Stimulated activated effector memory CD8-positive, alpha-beta T cell treated with anti-CD3 and anti-CD28 coated beads, Interleukin-12 subunit alpha, Interleukin-12 subunit beta, amount 100 ng/mL, for 72 hours (primary cell): ENCODE measurements at regions not wholly inside any gene's neighbourhood (a gene's known extent, or its start where the extent isn't known, plus 50 kb on each side); places are given as distances from the start of the nearest gene placed in this dataset.

ENCODE experiments used
- ATAC-seq: fragments of 150-1000 bp; cut with Tn5 transposase; 2 replicates; pipeline ENCODE4 v1.10.0; 2021
- DNase-seq, 2 donors: peaks; one replicate each; pipeline ENCODE4 v3.0.0; 2021 to 2022; ENCODE audit warnings: low spot score in 2 of 2
- H3K27ac Mint-ChIP-seq: one replicate; pipeline ENCODE4 v1.8.0; 2022; ENCODE audit warnings: mild to moderate bottlenecking, mixed read lengths
- H3K36me3 Mint-ChIP-seq: one replicate; pipeline ENCODE4 v1.8.0; 2022; ENCODE audit warnings: mild to moderate bottlenecking, mixed read lengths
- H3K4me1 Mint-ChIP-seq: one replicate; pipeline ENCODE4 v1.8.0; 2022; ENCODE audit warnings: mixed read lengths
- H3K4me3 Mint-ChIP-seq: one replicate; pipeline ENCODE4 v1.8.0; 2022; ENCODE audit warnings: mild to moderate bottlenecking, mixed read lengths
- H3K9me3 Mint-ChIP-seq: one replicate; pipeline ENCODE4 v1.8.0; 2022; ENCODE audit warnings: mixed read lengths

DNA sequence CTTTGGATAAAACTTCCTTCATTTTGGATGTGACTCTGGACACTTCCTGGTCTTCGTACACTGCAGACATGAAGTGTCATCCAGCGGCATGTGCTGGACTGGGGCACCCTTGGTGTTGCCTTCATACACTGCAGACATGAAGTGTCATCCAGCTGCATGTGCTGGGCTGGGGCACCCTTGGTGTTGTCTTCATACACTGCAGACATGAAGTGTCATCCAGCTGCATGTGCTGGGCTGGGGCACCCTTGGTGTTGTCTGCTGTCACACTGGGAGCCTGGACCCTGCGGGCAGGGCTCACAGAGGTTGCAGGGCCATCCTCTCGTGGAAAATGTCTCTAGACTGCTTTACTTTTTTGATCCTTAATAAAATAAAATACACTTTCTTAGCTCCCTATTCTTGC, 771.4 kb downstream of the BRD1 start:
- ATAC-seq (no peak), DNase-seq (no peak)
- H3K4me1 Mint-ChIP-seq, result peaks cover 8% of the 10 kb centered on the region
- H3K27ac Mint-ChIP-seq, result no peak overlapping the region
- H3K36me3 Mint-ChIP-seq, result no peaks in the 10 kb centered on the region
- no peak overlapping the region for H3K4me3 Mint-ChIP-seq
- no peaks in the 10 kb centered on the region for H3K9me3 Mint-ChIP-seq

DNA sequence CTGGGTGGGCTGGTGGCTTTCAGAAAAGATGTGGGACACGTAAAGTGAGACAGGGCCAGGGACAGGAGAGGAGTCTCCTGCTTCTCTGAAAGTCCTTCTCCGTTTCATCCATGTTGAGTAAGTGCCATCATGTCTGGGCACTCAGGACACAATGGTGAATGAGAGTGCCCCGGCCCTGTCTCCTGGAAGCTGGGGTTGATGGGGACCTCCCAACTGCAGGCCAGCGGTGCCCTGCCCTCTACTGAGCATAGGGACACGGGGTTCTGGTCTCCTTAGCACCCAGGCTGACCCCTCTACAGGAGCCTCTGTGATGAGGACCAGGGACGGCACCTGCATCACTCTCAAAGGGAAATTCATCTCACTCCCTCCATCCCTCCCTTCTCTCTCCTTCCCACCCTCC, 772.3 kb downstream of the BRD1 start:
- H3K4me1 Mint-ChIP-seq, result peaks cover 8% of the 10 kb centered on the region
- H3K27ac Mint-ChIP-seq, result no peak overlapping the region
- DNase-seq (no peak), ATAC-seq (no peak)
- H3K36me3 Mint-ChIP-seq, result no peaks in the 10 kb centered on the region
- no peak overlapping the region for H3K4me3 Mint-ChIP-seq
- no peaks in the 10 kb centered on the region for H3K9me3 Mint-ChIP-seq

DNA sequence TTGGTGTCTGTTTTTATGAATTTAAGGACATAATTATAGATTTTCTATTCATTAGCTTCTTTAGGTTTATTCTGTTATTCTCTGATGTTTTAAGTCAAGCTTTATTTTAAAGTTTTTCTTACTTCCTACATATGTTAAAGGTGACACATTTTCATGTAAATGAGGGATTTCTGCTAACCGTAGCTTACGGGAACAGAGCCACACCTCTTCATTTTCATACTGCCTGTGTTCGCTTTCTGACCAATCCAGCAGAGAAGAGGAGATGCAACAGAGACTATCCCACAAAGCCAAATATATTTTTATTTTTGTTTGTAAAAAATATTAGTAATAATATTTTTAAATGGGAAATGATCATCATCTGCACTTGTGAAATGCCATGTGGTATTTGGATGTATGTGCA, 774.1 kb downstream of the BRD1 start:
- ATAC-seq (no peak), DNase-seq (no peak)
- Mint-ChIP-seq H3K9me3 (no peaks in the 10 kb centered on the region), H3K36me3 (no peaks in the 10 kb centered on the region), H3K27ac (no peak overlapping the region), H3K4me1 (peaks cover 8% of the 10 kb centered on the region), H3K4me3 (no peak overlapping the region)

DNA sequence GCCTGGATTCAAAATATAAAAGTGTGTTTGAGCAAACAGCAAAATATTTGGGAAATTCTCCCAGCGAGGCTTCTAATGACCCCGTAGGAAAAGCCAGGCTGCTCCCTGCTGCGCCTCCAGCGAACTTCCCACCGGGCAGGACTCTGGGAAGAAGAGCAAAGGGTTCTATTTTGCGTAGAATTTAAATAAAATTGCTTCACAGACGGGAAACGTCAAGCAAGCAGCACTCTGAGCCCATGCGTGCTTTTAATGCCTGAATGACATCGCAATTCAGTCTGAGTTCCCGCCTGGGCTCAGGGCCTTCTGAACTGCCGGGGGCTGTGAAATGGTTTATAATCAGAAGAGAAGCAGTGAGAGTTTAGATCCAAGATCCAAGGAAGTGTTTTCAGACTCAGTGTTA, 775.1 kb downstream of the BRD1 start:
- H3K4me3 Mint-ChIP-seq, result peak overlapping the region; percentile 82
- ATAC-seq (no peak), DNase-seq (no peak)
- no peaks in the 10 kb centered on the region for H3K9me3 Mint-ChIP-seq
- H3K27ac Mint-ChIP-seq, result peak overlapping the region; percentile 90
- no peaks in the 10 kb centered on the region for H3K36me3 Mint-ChIP-seq
- H3K4me1 Mint-ChIP-seq, result peaks cover 8% of the 10 kb centered on the region

DNA sequence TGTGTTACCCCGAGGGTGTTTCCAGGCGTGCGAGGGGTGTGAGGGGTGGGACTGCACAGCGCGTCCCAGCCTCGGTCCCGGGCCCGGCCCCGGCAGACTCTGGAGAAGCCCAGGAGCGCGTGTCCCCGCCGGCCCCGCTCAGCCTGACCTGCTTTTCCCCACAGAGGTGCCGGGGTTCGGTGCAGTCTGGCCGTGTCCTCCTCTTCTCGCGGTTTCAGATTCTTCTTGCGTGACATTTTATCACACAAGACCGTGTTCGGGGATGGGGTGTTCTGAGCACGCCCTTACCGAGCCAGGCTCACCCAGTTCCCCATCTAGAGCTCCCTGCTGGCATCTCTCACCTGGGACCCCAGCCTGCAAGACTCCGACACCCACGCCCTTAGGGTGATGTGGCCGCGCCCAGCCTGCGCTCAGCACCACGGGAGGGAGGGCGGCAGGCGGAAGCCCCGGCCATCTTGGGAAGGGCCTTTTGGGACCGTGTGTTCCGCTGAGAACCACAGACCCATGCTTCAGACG, 775.6 kb downstream of the BRD1 start:
- peak overlapping the region; percentile 82 for H3K4me3 Mint-ChIP-seq
- no peaks in the 10 kb centered on the region for H3K36me3 Mint-ChIP-seq
- DNase-seq, result peak; percentile 36 to 55
- peak; percentile 88 for ATAC-seq
- H3K27ac Mint-ChIP-seq, result peak overlapping the region; percentile 90
- H3K9me3 Mint-ChIP-seq, result no peaks in the 10 kb centered on the region
- H3K4me1 Mint-ChIP-seq, result peaks cover 8% of the 10 kb centered on the region

DNA sequence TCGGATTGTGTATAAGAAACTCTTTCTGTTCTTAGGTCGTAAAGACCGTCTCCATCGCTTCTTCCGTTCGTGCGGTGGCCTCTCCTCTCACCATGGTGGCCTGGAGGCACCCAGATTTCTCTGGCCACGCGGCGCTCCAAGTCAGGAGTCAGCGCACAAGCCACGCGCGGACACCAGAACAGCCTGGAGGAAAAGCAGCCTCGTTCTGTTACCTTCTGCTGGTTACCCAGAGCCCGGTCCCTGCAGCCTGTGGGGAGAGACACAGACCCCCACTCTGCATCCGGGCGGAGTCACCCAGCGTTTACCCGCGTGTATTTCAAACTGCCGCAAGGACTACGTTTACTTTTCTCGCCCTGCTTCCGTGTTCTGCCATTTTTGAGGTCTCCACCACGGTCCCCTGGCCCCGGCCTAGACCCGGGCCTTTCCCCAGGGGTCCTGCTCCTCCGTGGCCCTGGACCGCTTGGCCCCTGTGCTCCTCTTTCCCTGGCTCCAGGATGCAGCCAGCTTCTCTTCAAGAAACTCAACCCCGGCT, 776.1 kb downstream of the BRD1 start:
- Mint-ChIP-seq H3K4me1 (peaks cover 8% of the 10 kb centered on the region), H3K4me3 (peak overlapping the region; percentile 82), H3K9me3 (no peaks in the 10 kb centered on the region), H3K27ac (peak overlapping the region; percentile 90), H3K36me3 (no peaks in the 10 kb centered on the region)
- DNase-seq (no peak), ATAC-seq (no peak)

DNA sequence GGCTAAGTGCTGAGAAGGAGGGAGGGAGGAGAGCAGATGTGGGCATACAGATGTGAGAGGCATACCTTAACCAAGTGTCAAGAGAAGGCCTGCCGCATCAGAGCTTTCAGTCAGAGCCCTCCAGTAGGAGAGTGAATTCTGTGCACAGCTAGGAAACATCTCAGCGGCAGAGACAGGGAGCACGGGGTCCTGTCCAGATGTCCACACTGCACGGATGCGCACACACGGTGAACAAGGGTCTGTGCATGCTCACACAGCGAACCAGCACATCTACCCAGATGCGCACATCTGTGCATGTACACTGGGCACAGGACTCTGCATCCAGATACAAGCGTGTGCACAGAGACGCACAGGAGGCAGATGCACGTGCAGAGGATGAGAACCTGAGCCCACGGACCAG, 778.0 kb downstream of the BRD1 start:
- no peak for ATAC-seq
- Mint-ChIP-seq H3K27ac (no peak overlapping the region), H3K4me3 (no peak overlapping the region), H3K4me1 (peaks cover 8% of the 10 kb centered on the region), H3K9me3 (no peaks in the 10 kb centered on the region), H3K36me3 (no peaks in the 10 kb centered on the region)
- no peak for DNase-seq

DNA sequence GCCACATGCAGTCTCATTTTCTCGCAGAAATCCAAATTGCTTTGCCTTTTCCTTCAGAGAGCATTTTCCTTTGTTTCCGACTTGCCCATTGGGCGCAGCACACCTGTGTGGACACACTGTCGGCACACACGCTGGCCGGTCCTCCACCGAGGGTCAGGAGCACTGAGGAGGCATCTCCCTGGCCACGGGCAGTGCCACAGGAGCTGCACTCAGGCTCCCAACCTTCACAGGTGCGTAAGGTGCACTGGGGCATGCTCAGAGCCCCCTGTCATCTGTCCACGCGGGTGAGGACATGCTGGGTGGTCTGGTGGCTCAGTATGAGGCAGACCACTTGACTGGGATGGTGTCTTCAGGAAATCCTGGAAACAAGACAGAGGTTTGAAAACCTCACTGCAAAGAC, 779.1 kb downstream of the BRD1 start:
- Mint-ChIP-seq H3K9me3 (no peaks in the 10 kb centered on the region), H3K36me3 (no peaks in the 10 kb centered on the region), H3K4me1 (peaks cover 8% of the 10 kb centered on the region), H3K4me3 (no peak overlapping the region), H3K27ac (no peak overlapping the region)
- DNase-seq, result no peak
- no peak for ATAC-seq

DNA sequence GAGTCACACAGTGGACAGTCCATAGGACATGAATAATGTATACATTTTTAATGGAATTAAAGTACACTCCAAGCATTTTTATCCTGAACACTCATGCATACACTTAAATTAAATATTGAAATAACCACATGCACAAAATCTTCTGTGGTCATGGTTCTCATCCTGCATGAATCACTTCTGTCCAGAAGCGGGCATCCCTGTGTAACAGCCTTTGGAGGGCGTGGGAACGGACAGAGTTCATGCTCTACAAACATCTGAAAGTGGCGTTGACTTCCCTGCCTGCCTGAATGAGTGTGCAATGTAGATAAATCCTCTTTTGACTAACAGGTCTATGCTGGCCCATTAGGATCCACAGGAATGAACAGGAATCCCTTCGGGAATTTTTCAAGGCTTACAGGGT, 780.2 kb downstream of the BRD1 start:
- ATAC-seq, result no peak
- no peak overlapping the region for H3K27ac Mint-ChIP-seq
- no peaks in the 10 kb centered on the region for H3K36me3 Mint-ChIP-seq
- H3K4me3 Mint-ChIP-seq, result no peak overlapping the region
- peaks cover 6% of the 10 kb centered on the region for H3K4me1 Mint-ChIP-seq
- DNase-seq, result no peak
- H3K9me3 Mint-ChIP-seq, result no peaks in the 10 kb centered on the region

DNA sequence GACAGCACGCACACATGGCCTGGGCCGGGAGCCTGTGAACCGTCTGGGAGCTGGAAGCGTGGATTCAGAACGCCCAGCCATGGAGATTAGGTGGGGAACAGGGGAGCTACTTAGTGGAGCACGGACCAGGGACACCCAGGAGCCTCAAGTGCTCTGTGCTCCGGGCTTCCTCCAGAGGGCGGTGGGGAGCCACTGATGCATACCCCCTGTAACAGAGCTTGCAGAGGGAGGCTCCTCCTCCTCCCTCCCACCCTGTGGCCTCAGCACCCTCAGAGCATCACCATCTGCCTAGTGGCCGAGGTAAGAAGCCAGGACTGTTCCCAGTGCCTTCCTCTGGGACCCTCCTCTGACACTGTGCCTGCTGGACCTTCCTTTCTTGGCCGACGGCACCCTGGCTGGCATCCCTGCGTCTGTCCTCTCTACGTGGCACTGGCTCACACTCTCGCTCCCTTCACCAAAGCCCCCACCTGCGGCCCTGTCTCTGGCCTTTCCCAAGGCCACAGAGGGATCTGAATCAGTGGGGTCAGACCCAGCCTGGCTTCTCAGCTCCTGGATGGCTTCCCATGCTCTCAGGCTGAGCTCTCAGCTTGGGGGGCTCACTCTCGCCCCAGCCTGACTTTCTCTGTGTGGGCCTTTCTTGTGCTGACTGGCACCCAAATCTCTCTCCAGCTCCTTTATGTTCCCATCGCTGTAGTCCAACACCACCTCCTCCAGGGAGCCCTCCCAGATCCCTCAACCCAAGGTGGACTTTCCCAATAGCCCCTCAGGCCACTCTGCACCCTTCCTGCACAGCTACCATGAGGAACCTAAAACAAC, 780.9 kb downstream of the BRD1 start:
- Mint-ChIP-seq H3K36me3 (no peaks in the 10 kb centered on the region), H3K9me3 (no peaks in the 10 kb centered on the region), H3K27ac (no peak overlapping the region), H3K4me1 (no peaks in the 10 kb centered on the region), H3K4me3 (no peak overlapping the region)
- ATAC-seq, result peak; percentile 66
- DNase-seq, result peak in 1 of 2 donors; percentile 57

DNA sequence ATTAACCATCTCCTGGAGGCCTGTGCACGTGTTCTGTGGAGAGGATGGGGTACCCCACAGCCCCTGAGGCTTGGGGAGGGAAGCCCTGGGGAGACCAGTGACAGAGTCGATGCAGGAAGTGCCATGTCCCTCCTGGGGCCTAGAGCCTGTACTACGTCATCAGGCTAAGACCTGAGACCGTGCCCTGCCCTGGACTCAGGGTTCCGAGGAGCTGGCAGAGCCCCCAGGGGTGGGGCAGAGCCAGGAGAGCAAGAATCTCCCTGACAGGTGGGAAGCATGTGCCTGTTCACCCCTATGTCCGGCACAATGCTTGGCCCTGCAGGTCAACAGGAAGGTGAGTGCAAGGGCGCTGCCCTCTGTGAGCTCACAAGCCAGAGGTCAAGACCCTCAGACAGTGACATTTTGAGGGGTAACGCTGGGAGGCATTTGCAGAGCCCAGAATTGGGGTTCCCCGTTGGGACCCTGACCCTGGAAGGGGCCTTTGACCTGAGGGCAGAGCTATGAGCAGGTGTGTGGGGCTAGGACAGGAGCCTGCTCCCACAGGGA, 781.6 kb downstream of the BRD1 start:
- Mint-ChIP-seq H3K36me3 (no peaks in the 10 kb centered on the region), H3K4me3 (no peak overlapping the region), H3K4me1 (no peaks in the 10 kb centered on the region), H3K27ac (no peak overlapping the region), H3K9me3 (no peaks in the 10 kb centered on the region)
- no peak for DNase-seq
- no peak for ATAC-seq

DNA sequence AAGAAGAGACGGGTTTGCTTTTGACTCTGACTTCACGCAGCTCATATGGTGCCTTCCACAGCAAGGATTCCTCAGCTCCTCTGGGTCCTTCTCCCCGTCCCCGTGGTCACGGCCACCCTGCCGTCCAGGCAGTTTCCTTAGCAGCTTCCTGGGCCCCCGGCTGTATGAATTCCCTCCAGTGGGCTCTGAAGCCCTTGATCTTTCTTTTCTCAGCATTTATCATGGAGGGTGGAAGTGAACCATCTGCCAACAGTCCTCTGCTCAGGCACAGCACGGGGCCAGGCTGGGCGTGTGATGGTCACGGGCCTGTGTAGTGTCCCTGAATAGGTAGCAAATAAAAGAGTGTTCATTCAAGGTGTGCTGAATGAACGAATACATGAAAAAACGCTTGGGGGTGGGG, 782.4 kb downstream of the BRD1 start:
- ATAC-seq (no peak), DNase-seq (no peak)
- H3K27ac Mint-ChIP-seq, result no peak overlapping the region
- no peaks in the 10 kb centered on the region for H3K9me3 Mint-ChIP-seq
- no peaks in the 10 kb centered on the region for H3K36me3 Mint-ChIP-seq
- H3K4me3 Mint-ChIP-seq, result no peak overlapping the region
- no peaks in the 10 kb centered on the region for H3K4me1 Mint-ChIP-seq

DNA sequence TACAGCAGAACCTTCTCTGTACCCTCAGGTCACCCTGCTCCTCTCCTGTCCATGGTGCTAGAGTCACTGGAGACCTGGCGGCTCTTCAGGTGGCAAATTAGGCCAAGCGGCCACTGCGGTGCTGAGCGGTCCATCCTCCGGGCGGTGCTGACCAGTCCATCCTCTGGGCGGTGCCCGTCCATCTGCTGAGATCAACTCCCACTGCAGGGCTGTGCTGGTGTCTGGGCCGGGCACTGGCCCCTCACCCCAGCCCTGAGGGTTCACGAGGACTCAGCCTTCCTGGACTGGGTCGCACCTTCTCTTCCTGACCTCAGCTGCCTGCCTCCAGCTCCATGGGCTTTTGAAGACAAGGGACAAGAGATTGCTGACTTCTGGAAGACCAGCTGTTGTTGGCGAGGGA, 782.9 kb downstream of the BRD1 start:
- ATAC-seq, result no peak
- no peak overlapping the region for H3K27ac Mint-ChIP-seq
- no peak overlapping the region for H3K4me3 Mint-ChIP-seq
- H3K9me3 Mint-ChIP-seq, result no peaks in the 10 kb centered on the region
- no peaks in the 10 kb centered on the region for H3K4me1 Mint-ChIP-seq
- DNase-seq, result no peak
- no peaks in the 10 kb centered on the region for H3K36me3 Mint-ChIP-seq

DNA sequence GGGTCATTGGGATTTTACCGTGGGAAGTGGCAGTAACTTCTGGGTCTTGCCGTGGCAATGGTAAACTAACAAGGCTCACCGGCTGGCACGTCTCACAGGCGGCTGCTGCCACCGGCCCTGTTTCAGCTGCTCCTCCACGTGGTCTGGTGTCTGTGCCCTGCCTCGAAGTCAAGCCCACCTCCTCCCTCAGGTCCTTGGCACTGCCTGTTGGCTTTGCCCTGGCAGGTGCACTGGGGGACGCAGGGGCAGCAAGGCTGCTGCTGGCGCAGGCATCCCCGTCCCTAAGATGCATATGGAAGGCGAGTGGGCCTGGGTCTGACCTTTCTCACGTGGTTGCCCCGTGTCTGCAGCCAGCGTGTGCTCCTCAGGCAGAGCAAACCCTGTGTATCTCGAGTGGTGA, 783.6 kb downstream of the BRD1 start:
- Mint-ChIP-seq H3K9me3 (no peaks in the 10 kb centered on the region), H3K27ac (no peak overlapping the region), H3K36me3 (no peaks in the 10 kb centered on the region), H3K4me1 (no peaks in the 10 kb centered on the region), H3K4me3 (no peak overlapping the region)
- DNase-seq, result no peak
- ATAC-seq, result no peak

DNA sequence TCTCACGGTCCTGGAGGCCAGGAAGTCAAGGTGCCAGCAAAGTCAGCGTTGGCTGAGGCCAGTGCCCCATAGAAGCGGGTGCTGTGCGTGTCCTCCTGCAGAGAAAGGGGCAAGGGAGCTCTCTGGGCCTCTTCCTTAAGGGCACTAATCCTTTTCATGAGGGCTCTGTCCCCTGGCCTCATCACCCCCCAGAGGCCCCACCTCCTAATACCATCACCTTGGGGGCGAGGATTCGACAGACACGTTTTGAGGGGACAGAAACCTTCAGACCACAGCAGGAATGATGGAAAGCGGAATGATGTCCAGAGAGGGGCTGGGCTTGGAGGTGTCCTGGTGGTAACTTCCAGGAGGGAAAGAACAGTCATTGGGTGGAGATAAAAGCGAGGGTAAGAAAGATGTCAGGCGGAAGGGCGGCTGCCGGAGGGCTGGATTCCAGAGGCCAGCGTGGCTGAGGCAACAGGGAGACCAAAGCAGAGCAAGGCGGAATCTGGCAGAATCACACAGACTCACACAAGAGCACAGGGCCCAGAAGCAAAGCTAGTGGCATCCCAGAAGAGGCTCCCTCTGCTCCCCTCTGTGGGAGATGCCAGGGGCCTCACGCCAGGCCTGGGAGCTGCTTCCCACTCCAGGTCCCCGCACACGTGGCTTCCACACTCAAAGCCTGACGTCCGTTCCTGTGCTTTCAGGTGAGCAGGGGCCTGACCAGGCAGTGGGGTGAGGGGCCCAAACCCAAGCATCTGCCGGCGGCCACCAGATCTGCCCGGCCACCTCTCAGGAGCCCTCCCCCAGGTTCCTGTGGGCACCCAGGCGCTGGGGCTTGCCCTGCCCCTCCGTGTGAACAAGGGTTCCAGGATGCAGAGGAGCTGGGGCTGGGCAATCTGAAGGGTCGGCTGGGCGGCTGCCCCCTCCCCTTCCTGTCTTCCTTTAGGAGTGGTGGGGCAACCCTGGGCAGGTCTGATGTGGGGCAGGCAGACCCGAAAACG, 784.5 kb downstream of the BRD1 start:
- H3K27ac Mint-ChIP-seq, result no peak overlapping the region
- no peaks in the 10 kb centered on the region for H3K9me3 Mint-ChIP-seq
- no peaks in the 10 kb centered on the region for H3K4me1 Mint-ChIP-seq

More for the DNA sequence above, 784.5 kb downstream of the BRD1 start:
- Mint-ChIP-seq H3K4me3 (no peak overlapping the region), H3K36me3 (no peaks in the 10 kb centered on the region)
- DNase-seq, result no peak
- ATAC-seq, result no peak
